ENCODE measurements at regions not wholly inside any gene's neighbourhood (a gene's known extent, or its start where the extent isn't known, plus 50 kb on each side); places are given as distances from the start of the nearest gene placed in this dataset.

DNA sequence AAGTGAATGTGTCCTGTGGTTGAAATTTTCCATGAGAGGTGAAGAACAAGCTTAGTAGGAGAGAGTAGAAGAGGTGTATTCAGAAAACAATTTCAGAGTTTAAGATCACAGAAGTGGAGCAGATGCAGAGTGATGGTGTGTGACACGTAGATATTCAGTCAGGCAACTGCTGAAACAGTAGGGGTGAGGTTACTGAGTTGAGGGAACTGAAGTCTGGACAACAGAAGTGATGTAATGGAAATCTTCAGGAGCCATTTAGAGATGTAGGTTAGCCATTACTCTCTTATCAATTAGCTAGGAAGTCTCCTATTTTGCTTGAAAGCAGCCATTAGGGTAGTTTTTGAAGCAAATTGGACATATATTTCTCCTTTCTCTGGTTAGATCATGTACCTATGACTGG, 584.4 kb downstream of the PKHD1 start:
- no peak overlapping the region for H3K4me3 ChIP-seq (ENCODE audit: insufficient read depth, low read depth, low read length)
- H3K27me3 ChIP-seq (ENCODE audit: insufficient read depth, low read length), result no peaks in the 10 kb centered on the region
- Mint-ChIP-seq H3K36me3 (ENCODE audit: low read depth, unreplicated experiment) (no peaks in the 10 kb centered on the region), H3K9me3 (ENCODE audit: unreplicated experiment) (no peaks in the 10 kb centered on the region), H3K27ac (ENCODE audit: unreplicated experiment) (no peak overlapping the region), H3K4me1 (ENCODE audit: low read depth, unreplicated experiment) (no peaks in the 10 kb centered on the region), H3K27me3 (ENCODE audit: low read depth, unreplicated experiment) (no peaks in the 10 kb centered on the region), H3K4me3 (ENCODE audit: unreplicated experiment) (no peak overlapping the region)
- no peak for TF ChIP-seq EZH2 (IDR thresholded peaks at IDR 0.05; ENCODE audit: insufficient read depth, low read length)
- TF ChIP-seq, protein P1, sequence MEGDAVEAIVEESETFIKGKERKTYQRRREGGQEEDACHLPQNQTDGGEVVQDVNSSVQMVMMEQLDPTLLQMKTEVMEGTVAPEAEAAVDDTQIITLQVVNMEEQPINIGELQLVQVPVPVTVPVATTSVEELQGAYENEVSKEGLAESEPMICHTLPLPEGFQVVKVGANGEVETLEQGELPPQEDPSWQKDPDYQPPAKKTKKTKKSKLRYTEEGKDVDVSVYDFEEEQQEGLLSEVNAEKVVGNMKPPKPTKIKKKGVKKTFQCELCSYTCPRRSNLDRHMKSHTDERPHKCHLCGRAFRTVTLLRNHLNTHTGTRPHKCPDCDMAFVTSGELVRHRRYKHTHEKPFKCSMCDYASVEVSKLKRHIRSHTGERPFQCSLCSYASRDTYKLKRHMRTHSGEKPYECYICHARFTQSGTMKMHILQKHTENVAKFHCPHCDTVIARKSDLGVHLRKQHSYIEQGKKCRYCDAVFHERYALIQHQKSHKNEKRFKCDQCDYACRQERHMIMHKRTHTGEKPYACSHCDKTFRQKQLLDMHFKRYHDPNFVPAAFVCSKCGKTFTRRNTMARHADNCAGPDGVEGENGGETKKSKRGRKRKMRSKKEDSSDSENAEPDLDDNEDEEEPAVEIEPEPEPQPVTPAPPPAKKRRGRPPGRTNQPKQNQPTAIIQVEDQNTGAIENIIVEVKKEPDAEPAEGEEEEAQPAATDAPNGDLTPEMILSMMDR (IDR thresholded peaks at IDR 0.05; ENCODE audit: insufficient read depth, low read depth, low read length), result no peak
- H3K27ac ChIP-seq (ENCODE audit: low read depth, low read length), result no peak overlapping the region
- DNase-seq (ENCODE audit: low read depth) (no peak), FAIRE-seq (no peak)
- H4K20me1 ChIP-seq (ENCODE audit: insufficient read depth, low read length), result no peaks in the 10 kb centered on the region
- no peak overlapping the region for H3K4me2 ChIP-seq (ENCODE audit: low read length)
- no peaks in the 10 kb centered on the region for H3K79me2 ChIP-seq (ENCODE audit: insufficient read depth, low read length)
- no peaks in the 10 kb centered on the region for H3K36me3 ChIP-seq (ENCODE audit: insufficient read depth, low read length)
- H3K4me1 ChIP-seq (ENCODE audit: insufficient read depth, low read length), result no peaks in the 10 kb centered on the region
- no peak overlapping the region for H3K9ac ChIP-seq (ENCODE audit: low read length)
- H2AFZ ChIP-seq (ENCODE audit: low read depth, low read length), result no peak overlapping the region
- H3K9me3 ChIP-seq (ENCODE audit: insufficient read depth, low read depth, low read length), result no peaks in the 10 kb centered on the region

GRCh38 chr6:51505434-51505833, 582.0 kb downstream of the PKHD1 start:
- H3K9me3 ChIP-seq (ENCODE audit: insufficient read depth, low read depth, low read length), result no peaks in the 10 kb centered on the region
- no peak overlapping the region for H2AFZ ChIP-seq (ENCODE audit: low read depth, low read length)
- FAIRE-seq (no peak), DNase-seq (ENCODE audit: low read depth) (no peak)
- Mint-ChIP-seq H3K4me1 (ENCODE audit: low read depth, unreplicated experiment) (no peaks in the 10 kb centered on the region), H3K4me3 (ENCODE audit: unreplicated experiment) (no peak overlapping the region), H3K9me3 (ENCODE audit: unreplicated experiment) (no peaks in the 10 kb centered on the region), H3K36me3 (ENCODE audit: low read depth, unreplicated experiment) (no peaks in the 10 kb centered on the region), H3K27ac (ENCODE audit: unreplicated experiment) (no peak overlapping the region), H3K27me3 (ENCODE audit: low read depth, unreplicated experiment) (no peaks in the 10 kb centered on the region)
- no peak overlapping the region for H3K4me2 ChIP-seq (ENCODE audit: low read length)
- no peaks in the 10 kb centered on the region for H4K20me1 ChIP-seq (ENCODE audit: insufficient read depth, low read length)
- TF ChIP-seq EZH2 (IDR thresholded peaks at IDR 0.05; ENCODE audit: insufficient read depth, low read length), result no peak
- no peak overlapping the region for H3K9ac ChIP-seq (ENCODE audit: low read length)
- H3K27me3 ChIP-seq (ENCODE audit: insufficient read depth, low read length), result no peaks in the 10 kb centered on the region
- H3K27ac ChIP-seq (ENCODE audit: low read depth, low read length), result no peak overlapping the region
- no peaks in the 10 kb centered on the region for H3K79me2 ChIP-seq (ENCODE audit: insufficient read depth, low read length)
- H3K4me3 ChIP-seq (ENCODE audit: insufficient read depth, low read depth, low read length), result no peak overlapping the region
- no peaks in the 10 kb centered on the region for H3K36me3 ChIP-seq (ENCODE audit: insufficient read depth, low read length)
- H3K4me1 ChIP-seq (ENCODE audit: insufficient read depth, low read length), result no peaks in the 10 kb centered on the region

DNA sequence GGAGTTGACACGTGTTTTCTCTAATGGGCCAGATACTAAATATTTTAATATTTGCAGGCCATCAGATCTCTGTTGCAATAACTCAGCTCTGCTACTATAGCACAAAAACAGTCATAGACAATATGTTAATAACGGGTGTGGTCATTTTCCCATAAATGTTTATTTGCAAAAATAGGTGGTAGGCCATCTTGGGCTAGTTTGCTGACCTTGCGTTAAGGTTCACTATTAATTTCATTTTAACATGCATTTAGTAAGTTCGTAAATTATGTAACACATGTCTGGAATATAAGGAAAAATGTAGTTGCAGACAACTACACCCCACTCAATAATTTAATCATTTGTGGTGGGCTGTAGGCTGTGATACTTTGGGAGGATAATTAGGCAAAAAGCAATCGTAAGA, 577.8 kb downstream of the PKHD1 start:
- FAIRE-seq, result no peak
- no peaks in the 10 kb centered on the region for H3K27me3 ChIP-seq (ENCODE audit: insufficient read depth, low read length)
- no peak overlapping the region for H2AFZ ChIP-seq (ENCODE audit: low read depth, low read length)
- Mint-ChIP-seq H3K27ac (ENCODE audit: unreplicated experiment) (no peak overlapping the region), H3K36me3 (ENCODE audit: low read depth, unreplicated experiment) (no peaks in the 10 kb centered on the region), H3K9me3 (ENCODE audit: unreplicated experiment) (no peaks in the 10 kb centered on the region), H3K27me3 (ENCODE audit: low read depth, unreplicated experiment) (no peaks in the 10 kb centered on the region), H3K4me3 (ENCODE audit: unreplicated experiment) (no peak overlapping the region), H3K4me1 (ENCODE audit: low read depth, unreplicated experiment) (peaks cover 19% of the 10 kb centered on the region)
- H3K27ac ChIP-seq (ENCODE audit: low read depth, low read length), result no peak overlapping the region
- no peak overlapping the region for H3K9ac ChIP-seq (ENCODE audit: low read length)
- no peak overlapping the region for H3K4me2 ChIP-seq (ENCODE audit: low read length)
- H3K4me1 ChIP-seq (ENCODE audit: insufficient read depth, low read length), result no peaks in the 10 kb centered on the region
- TF ChIP-seq EZH2 (IDR thresholded peaks at IDR 0.05; ENCODE audit: insufficient read depth, low read length), result no peak
- TF ChIP-seq, protein P1 (IDR thresholded peaks at IDR 0.05; ENCODE audit: insufficient read depth, low read depth, low read length), result no peak
- no peaks in the 10 kb centered on the region for H4K20me1 ChIP-seq (ENCODE audit: insufficient read depth, low read length)
- no peak overlapping the region for H3K4me3 ChIP-seq (ENCODE audit: insufficient read depth, low read depth, low read length)
- no peaks in the 10 kb centered on the region for H3K79me2 ChIP-seq (ENCODE audit: insufficient read depth, low read length)
- no peaks in the 10 kb centered on the region for H3K9me3 ChIP-seq (ENCODE audit: insufficient read depth, low read depth, low read length)
- no peak for DNase-seq (ENCODE audit: low read depth)
- H3K36me3 ChIP-seq (ENCODE audit: insufficient read depth, low read length), result no peaks in the 10 kb centered on the region
